ENCODE measurements at regions not wholly inside any gene's neighbourhood (a gene's known extent, or its start where the extent isn't known, plus 50 kb on each side); places are given as distances from the start of the nearest gene placed in this dataset.

DNA sequence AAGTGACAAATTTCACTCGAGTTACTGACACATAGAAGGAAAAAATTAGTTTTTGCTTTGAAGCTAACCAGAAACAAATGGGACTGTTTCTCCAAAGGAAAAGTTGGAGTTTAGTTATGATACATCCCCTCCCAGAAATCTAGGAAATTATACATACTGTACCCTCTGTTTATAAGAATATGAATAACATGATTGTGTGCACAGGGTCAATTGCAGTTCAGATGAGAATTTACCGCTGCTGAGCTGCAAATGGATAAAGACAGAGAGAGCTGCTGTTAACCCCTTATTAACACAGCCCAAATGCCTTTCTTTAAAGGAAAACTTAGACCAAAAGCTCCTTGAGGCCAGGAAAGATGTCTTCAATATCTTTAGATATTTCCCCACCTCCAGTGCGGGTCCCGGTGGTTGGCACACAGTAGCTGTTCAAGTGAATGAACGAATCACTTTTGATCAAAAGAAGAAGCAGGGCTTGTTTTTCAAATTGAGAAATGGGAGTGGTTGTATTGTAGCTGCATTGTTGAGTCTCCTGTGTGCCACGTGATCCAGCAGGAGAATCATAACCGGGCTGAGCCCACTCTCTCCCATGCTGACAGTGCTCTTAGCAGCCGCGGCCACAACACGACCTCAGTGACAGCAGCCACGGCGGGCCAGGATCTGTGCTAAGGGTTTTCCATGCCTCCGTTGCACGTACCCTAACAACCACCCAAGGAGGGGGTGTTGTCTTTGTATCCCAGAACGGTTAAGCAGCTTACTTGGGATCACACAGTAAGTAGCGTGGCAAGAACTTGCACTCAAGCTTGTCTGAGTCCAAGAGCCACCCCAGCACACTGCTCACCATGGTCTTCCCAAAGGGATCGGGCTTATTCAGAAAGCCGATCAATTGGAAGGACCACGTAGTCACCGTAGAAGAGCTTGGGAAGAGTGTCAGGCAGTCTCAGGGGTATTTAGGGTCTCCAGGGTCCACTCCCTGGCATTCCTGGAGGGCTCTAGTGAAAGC lies 53.5 kb upstream of the BMP6 start:
- TF ChIP-seq CTCF (IDR thresholded peaks at IDR 0.05; ENCODE audit: low read depth, low read length), result no peak
- no peak for TF ChIP-seq POLR2A (IDR thresholded peaks at IDR 0.05; ENCODE audit: extremely low read depth, insufficient read length)
- no peak for TF ChIP-seq MAX (IDR thresholded peaks at IDR 0.05; ENCODE audit: low read depth, low read length)

Measured in NB4 (cell line).